ENCODE measurements at regions not wholly inside any gene's neighbourhood (a gene's known extent, or its start where the extent isn't known, plus 50 kb on each side); places are given as distances from the start of the nearest gene placed in this dataset.

GRCh38 chr20:19888269-19888671 is 128.9 kb upstream of the NAA20 start:
- no peak overlapping the region for H3K4me2 ChIP-seq
- H3K79me2 ChIP-seq (replicated peaks; ENCODE audit: insufficient read depth), result no peaks in the 10 kb centered on the region
- H3K27ac ChIP-seq (ENCODE audit: low read depth), result no peak overlapping the region
- H3K9me3 Mint-ChIP-seq, result no peaks in the 10 kb centered on the region
- peaks cover 2% of the 10 kb centered on the region; the same call in 1 of the 3 replicates for H3K4me1 Mint-ChIP-seq
- H3K27me3 ChIP-seq (ENCODE audit: insufficient read depth), result no peaks in the 10 kb centered on the region
- H3K4me3 ChIP-seq, result no peak overlapping the region
- no peak for ATAC-seq
- H3K27me3 Mint-ChIP-seq (ENCODE audit: insufficient read depth, low read depth, poor library complexity), result peaks cover 5% of the 10 kb centered on the region
- peak overlapping the region; percentile 47; the same call in 1 of the 2 replicates for H3K27ac Mint-ChIP-seq
- H3K36me3 Mint-ChIP-seq (ENCODE audit: low read depth), result no peaks in the 10 kb centered on the region
- H2AFZ ChIP-seq, result no peak overlapping the region
- no peaks in the 10 kb centered on the region for H3K36me3 ChIP-seq (ENCODE audit: insufficient read depth)
- H3K4me1 ChIP-seq (ENCODE audit: insufficient read depth), result no peaks in the 10 kb centered on the region
- no peak for DNase-seq (ENCODE audit: low spot score)
- no peaks in the 10 kb centered on the region for H4K20me1 ChIP-seq (replicated peaks; ENCODE audit: insufficient read depth)
- no peak for TF ChIP-seq JUNB (IDR thresholded peaks at IDR 0.05; ENCODE audit: unreplicated experiment)
- TF ChIP-seq POLR2AphosphoS5 (IDR thresholded peaks at IDR 0.05; ENCODE audit: low read depth), result no peak
- no peak for TF ChIP-seq CTCF (conservative IDR thresholded peaks at IDR 0.05; ENCODE audit: low read depth in 2 of 2)
- TF ChIP-seq CREB1 (CRISPR knock-in tag; IDR thresholded peaks at IDR 0.05; ENCODE audit: low read depth), result no peak
- no peak for TF ChIP-seq ZNF331 (CRISPR knock-in tag; IDR thresholded peaks at IDR 0.05; ENCODE audit: low read depth)
- no peak for TF ChIP-seq EZH2 (IDR thresholded peaks at IDR 0.05; ENCODE audit: low read depth, unreplicated experiment)
- no peak for TF ChIP-seq NANOG (IDR thresholded peaks at IDR 0.05; ENCODE audit: borderline replicate concordance)
- no peak for TF ChIP-seq STAT1 (IDR thresholded peaks at IDR 0.05; ENCODE audit: unreplicated experiment)
- TF ChIP-seq EZH2phosphoT487 (IDR thresholded peaks at IDR 0.05; ENCODE audit: unreplicated experiment), result no peak
- no peak for TF ChIP-seq ZNF114 (CRISPR knock-in tag; IDR thresholded peaks at IDR 0.05)
- no peak for TF ChIP-seq ETS1 (IDR thresholded peaks at IDR 0.05)
- no peak for TF ChIP-seq REST (IDR thresholded peaks at IDR 0.05; ENCODE audit: unreplicated experiment)
- TF ChIP-seq ZNF462 (CRISPR knock-in tag; IDR thresholded peaks at IDR 0.05), result no peak
- H3K4me3 Mint-ChIP-seq, result no peak overlapping the region
- H3K9me2 ChIP-seq (ENCODE audit: insufficient read depth), result no peaks in the 10 kb centered on the region
- no peaks in the 10 kb centered on the region for H3F3A ChIP-seq (replicated peaks; ENCODE audit: low read depth)

Measured in GM23338 (cell line).